Fibroblast of skin of back (primary cell): ENCODE measurements at regions not wholly inside any gene's neighbourhood (a gene's known extent, or its start where the extent isn't known, plus 50 kb on each side); places are given as distances from the start of the nearest gene placed in this dataset.

ENCODE experiments used
- DNase-seq: peaks from one replicate; pipeline ENCODE4 v3.0.0-alpha.2; 2013

- DNase-seq: no peak
Measured at GRCh38 chr5:74079971-74080556, 454.1 kb downstream of the ARHGEF28 start.

- peak; percentile 19 for DNase-seq
Measured at GRCh38 chr5:74075501-74076484, 449.8 kb downstream of the ARHGEF28 start.

- DNase-seq: no peak
Measured at GRCh38 chr5:74074111-74074510, 448.1 kb downstream of the ARHGEF28 start.

GRCh38 chr5:74073257-74073656 is 447.3 kb downstream of the ARHGEF28 start:
- peak; percentile 41 for DNase-seq

GRCh38 chr5:74072646-74073045 is 446.6 kb downstream of the ARHGEF28 start:
- DNase-seq: peak; percentile 22

- DNase-seq: no peak
Measured at GRCh38 chr5:74070766-74071165, 444.8 kb downstream of the ARHGEF28 start.

- no peak for DNase-seq
Measured at GRCh38 chr5:74069741-74070140, 443.7 kb downstream of the ARHGEF28 start.

- peak; percentile 25 for DNase-seq
Measured at GRCh38 chr5:74067748-74068541, 441.9 kb downstream of the ARHGEF28 start.

GRCh38 chr5:74064911-74065310 is 438.9 kb downstream of the ARHGEF28 start:
- DNase-seq: no peak

GRCh38 chr5:74064225-74064624 is 438.2 kb downstream of the ARHGEF28 start:
- no peak for DNase-seq

- peak; percentile 95 for DNase-seq
Measured at GRCh38 chr5:74063821-74064220, 437.8 kb downstream of the ARHGEF28 start.

- no peak for DNase-seq
Measured at GRCh38 chr5:74063346-74063745, 437.4 kb downstream of the ARHGEF28 start.

GRCh38 chr5:74061292-74061691 is 435.3 kb downstream of the ARHGEF28 start:
- no peak for DNase-seq

GRCh38 chr5:74059706-74060105 is 433.7 kb downstream of the ARHGEF28 start:
- DNase-seq: no peak

GRCh38 chr5:74056789-74057164 is 430.8 kb downstream of the ARHGEF28 start:
- DNase-seq: peak; percentile 20

- no peak for DNase-seq
Measured at GRCh38 chr5:74056107-74056788, 430.3 kb downstream of the ARHGEF28 start.

- DNase-seq: no peak
Measured at GRCh38 chr5:74055486-74056106, 429.6 kb downstream of the ARHGEF28 start.

- no peak for DNase-seq
Measured at GRCh38 chr5:74054641-74055421, 428.8 kb downstream of the ARHGEF28 start.

GRCh38 chr5:74054139-74054538 is 428.1 kb downstream of the ARHGEF28 start:
- DNase-seq: no peak

GRCh38 chr5:74052441-74053221 is 426.6 kb downstream of the ARHGEF28 start:
- DNase-seq: no peak
